ENCODE measurements at regions not wholly inside any gene's neighbourhood (a gene's known extent, or its start where the extent isn't known, plus 50 kb on each side); places are given as distances from the start of the nearest gene placed in this dataset.

GRCh38 chr14:100381395-100382105, 58.4 kb downstream of the SLC25A47 start:
- no peaks in the 10 kb centered on the region for H3K27me3 ChIP-seq (ENCODE audit: control insufficient read depth, insufficient read depth, low read length)
- no peak overlapping the region for H3K9ac ChIP-seq (ENCODE audit: low read depth, low read length)
- peaks cover 21% of the 10 kb centered on the region for H3K4me1 ChIP-seq (ENCODE audit: control insufficient read depth, insufficient read depth, low read length)
- no peak overlapping the region for H3K4me3 ChIP-seq (ENCODE audit: low read depth, low read length)
- H3K36me3 ChIP-seq (ENCODE audit: control insufficient read depth, insufficient read depth, low read length) = 0 out of 2 replicates have a peak, but pooled peaks cover 9% of the 10 kb centered on the region
- no peak overlapping the region for H3K27ac ChIP-seq (ENCODE audit: low read depth, low read length)
- no peaks in the 10 kb centered on the region for H3K9me3 ChIP-seq (ENCODE audit: control insufficient read depth, insufficient read depth, low read length)

GRCh38 chr14:100382106-100382455, 58.9 kb downstream of the SLC25A47 start:
- H3K27me3 ChIP-seq (ENCODE audit: control insufficient read depth, insufficient read depth, low read length) = no peaks in the 10 kb centered on the region
- H3K9me3 ChIP-seq (ENCODE audit: control insufficient read depth, insufficient read depth, low read length) = no peaks in the 10 kb centered on the region
- H3K9ac ChIP-seq (ENCODE audit: low read depth, low read length) = no peak overlapping the region
- H3K36me3 ChIP-seq (ENCODE audit: control insufficient read depth, insufficient read depth, low read length) = 0 out of 2 replicates have a peak, but pooled peaks cover 9% of the 10 kb centered on the region
- H3K4me3 ChIP-seq (ENCODE audit: low read depth, low read length) = no peak overlapping the region
- no peak overlapping the region for H3K27ac ChIP-seq (ENCODE audit: low read depth, low read length)
- peaks cover 21% of the 10 kb centered on the region for H3K4me1 ChIP-seq (ENCODE audit: control insufficient read depth, insufficient read depth, low read length)

DNA sequence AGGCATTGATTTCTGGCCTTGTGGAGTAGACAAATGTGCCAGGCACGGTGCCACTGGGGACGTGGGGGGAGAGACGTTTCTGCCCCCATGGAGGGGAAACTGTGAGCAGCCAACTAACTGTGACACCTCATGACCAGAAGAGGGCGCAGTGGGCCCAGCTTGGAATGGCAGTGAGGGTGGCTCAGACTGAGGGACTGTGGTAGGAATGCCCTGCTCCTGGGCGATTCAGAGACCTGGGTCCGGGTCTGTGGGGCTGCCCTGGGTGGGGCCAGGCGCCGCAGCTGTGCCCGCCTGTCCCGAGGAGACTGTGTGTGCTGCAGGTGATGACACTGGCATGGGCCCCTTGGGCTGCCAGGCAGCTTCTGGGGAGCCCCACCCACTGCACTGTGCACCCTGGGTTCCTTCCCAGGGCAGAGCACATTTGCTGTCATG, 60.6 kb downstream of the SLC25A47 start:
- no peak overlapping the region for H3K9ac ChIP-seq (ENCODE audit: low read depth, low read length)
- no peak overlapping the region for H3K4me3 ChIP-seq (ENCODE audit: low read depth, low read length)
- H3K36me3 ChIP-seq (ENCODE audit: control insufficient read depth, insufficient read depth, low read length) = 0 out of 2 replicates have a peak, but pooled peaks cover 9% of the 10 kb centered on the region
- H3K4me1 ChIP-seq (ENCODE audit: control insufficient read depth, insufficient read depth, low read length) = peaks cover 18% of the 10 kb centered on the region
- no peaks in the 10 kb centered on the region for H3K27me3 ChIP-seq (ENCODE audit: control insufficient read depth, insufficient read depth, low read length)
- H3K9me3 ChIP-seq (ENCODE audit: control insufficient read depth, insufficient read depth, low read length) = no peaks in the 10 kb centered on the region
- no peak overlapping the region for H3K27ac ChIP-seq (ENCODE audit: low read depth, low read length)

DNA sequence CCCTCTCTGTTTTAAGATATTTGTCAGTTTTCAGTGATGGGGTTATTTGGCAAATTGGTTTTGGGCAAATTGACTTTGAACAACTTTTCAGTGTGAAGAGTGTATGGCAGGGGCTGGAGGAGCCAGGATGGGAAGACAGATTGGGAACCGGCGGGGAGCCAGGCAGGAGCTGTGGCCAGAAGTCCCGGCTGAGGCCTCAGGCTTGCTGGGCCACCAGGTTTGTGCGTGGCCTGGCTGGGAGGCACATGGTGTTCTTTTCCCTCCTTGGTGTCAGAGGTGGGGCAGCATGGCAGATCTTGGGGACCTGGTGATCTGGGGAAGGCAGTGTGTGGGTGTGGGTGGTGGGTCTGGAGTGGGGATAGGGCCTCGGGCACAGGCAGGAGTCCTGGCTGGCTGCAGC, 61.1 kb downstream of the SLC25A47 start:
- no peak overlapping the region for H3K27ac ChIP-seq (ENCODE audit: low read depth, low read length)
- no peak overlapping the region for H3K9ac ChIP-seq (ENCODE audit: low read depth, low read length)
- 0 out of 2 replicates have a peak, but pooled peaks cover 9% of the 10 kb centered on the region for H3K36me3 ChIP-seq (ENCODE audit: control insufficient read depth, insufficient read depth, low read length)
- H3K9me3 ChIP-seq (ENCODE audit: control insufficient read depth, insufficient read depth, low read length) = no peaks in the 10 kb centered on the region
- peaks cover 18% of the 10 kb centered on the region for H3K4me1 ChIP-seq (ENCODE audit: control insufficient read depth, insufficient read depth, low read length)
- no peaks in the 10 kb centered on the region for H3K27me3 ChIP-seq (ENCODE audit: control insufficient read depth, insufficient read depth, low read length)
- no peak overlapping the region for H3K4me3 ChIP-seq (ENCODE audit: low read depth, low read length)

- peaks cover 24% of the 10 kb centered on the region for H3K4me1 ChIP-seq (ENCODE audit: control insufficient read depth, insufficient read depth, low read length)
- H3K4me3 ChIP-seq (ENCODE audit: low read depth, low read length) = no peak overlapping the region
- no peak overlapping the region for H3K9ac ChIP-seq (ENCODE audit: low read depth, low read length)
- H3K9me3 ChIP-seq (ENCODE audit: control insufficient read depth, insufficient read depth, low read length) = no peaks in the 10 kb centered on the region
- H3K36me3 ChIP-seq (ENCODE audit: control insufficient read depth, insufficient read depth, low read length) = 0 out of 2 replicates have a peak, but pooled peaks cover 9% of the 10 kb centered on the region
- H3K27ac ChIP-seq (ENCODE audit: low read depth, low read length) = no peak overlapping the region
- H3K27me3 ChIP-seq (ENCODE audit: control insufficient read depth, insufficient read depth, low read length) = no peaks in the 10 kb centered on the region
These were observed 62.0 kb downstream of the SLC25A47 start for GRCh38 chr14:100384819-100385813.

DNA sequence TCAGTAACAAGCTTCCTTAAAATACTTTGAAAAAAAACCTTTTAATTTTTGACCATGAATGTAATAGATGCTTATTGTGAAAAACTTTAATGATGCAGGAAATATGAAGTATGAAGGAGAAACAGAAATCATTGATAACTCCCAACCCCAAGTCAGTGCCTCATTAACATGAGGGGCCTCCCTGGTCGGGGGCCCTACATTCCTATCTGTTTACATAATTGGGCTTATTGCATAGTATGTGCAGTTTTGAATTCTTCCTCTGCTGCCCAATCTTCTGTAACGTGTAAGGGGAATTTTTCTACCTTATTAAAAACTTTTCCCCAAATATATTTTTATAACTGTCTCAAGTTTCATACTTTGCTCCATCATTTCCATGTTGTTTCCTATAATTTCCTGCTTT, 63.0 kb downstream of the SLC25A47 start:
- no peaks in the 10 kb centered on the region for H3K27me3 ChIP-seq (ENCODE audit: control insufficient read depth, insufficient read depth, low read length)

GRCh38 chr14:100386846-100387245, 63.7 kb downstream of the SLC25A47 start:
- Histone ChIP-seq H3K9me3 (ENCODE audit: control insufficient read depth, insufficient read depth, low read length) (no peaks in the 10 kb centered on the region), H3K4me3 (ENCODE audit: low read depth, low read length) (no peak overlapping the region), H3K4me1 (ENCODE audit: control insufficient read depth, insufficient read depth, low read length) (peaks cover 17% of the 10 kb centered on the region), H3K9ac (ENCODE audit: low read depth, low read length) (no peak overlapping the region), H3K36me3 (ENCODE audit: control insufficient read depth, insufficient read depth, low read length) (0 out of 2 replicates have a peak, but pooled peaks cover 9% of the 10 kb centered on the region), H3K27me3 (ENCODE audit: control insufficient read depth, insufficient read depth, low read length) (no peaks in the 10 kb centered on the region), H3K27ac (ENCODE audit: low read depth, low read length) (no peak overlapping the region)

More for the DNA sequence above, 63.0 kb downstream of the SLC25A47 start:
- Histone ChIP-seq H3K27ac (ENCODE audit: low read depth, low read length) (no peak overlapping the region), H3K36me3 (ENCODE audit: control insufficient read depth, insufficient read depth, low read length) (0 out of 2 replicates have a peak, but pooled peaks cover 9% of the 10 kb centered on the region), H3K9ac (ENCODE audit: low read depth, low read length) (no peak overlapping the region), H3K4me3 (ENCODE audit: low read depth, low read length) (no peak overlapping the region), H3K4me1 (ENCODE audit: control insufficient read depth, insufficient read depth, low read length) (peaks cover 21% of the 10 kb centered on the region), H3K9me3 (ENCODE audit: control insufficient read depth, insufficient read depth, low read length) (no peaks in the 10 kb centered on the region)

DNA sequence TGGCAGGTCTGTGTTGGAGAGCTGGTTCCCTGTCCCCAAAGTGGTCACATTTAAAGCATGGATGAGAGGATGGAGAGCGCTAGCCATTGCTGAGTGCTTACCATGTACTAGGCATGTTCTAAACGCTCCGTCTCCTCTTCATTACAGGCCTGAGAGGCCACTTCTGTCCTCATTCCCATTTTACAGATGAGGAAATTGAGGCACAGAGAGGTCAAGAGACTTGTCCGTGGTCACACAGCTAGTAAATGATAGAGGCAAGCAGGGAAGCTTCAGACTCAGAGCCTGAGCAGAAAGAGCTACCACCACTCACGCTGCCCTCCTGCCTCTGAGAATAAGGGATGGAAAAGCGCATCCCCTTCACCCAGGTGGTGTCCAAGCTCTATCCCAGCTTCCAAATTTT, 64.3 kb downstream of the SLC25A47 start:
- H3K9me3 ChIP-seq (ENCODE audit: control insufficient read depth, insufficient read depth, low read length) = no peaks in the 10 kb centered on the region
- H3K27ac ChIP-seq (ENCODE audit: low read depth, low read length) = no peak overlapping the region
- no peak overlapping the region for H3K4me3 ChIP-seq (ENCODE audit: low read depth, low read length)
- H3K4me1 ChIP-seq (ENCODE audit: control insufficient read depth, insufficient read depth, low read length) = peaks cover 21% of the 10 kb centered on the region
- H3K36me3 ChIP-seq (ENCODE audit: control insufficient read depth, insufficient read depth, low read length) = 0 out of 2 replicates have a peak, but pooled peaks cover 5% of the 10 kb centered on the region
- H3K27me3 ChIP-seq (ENCODE audit: control insufficient read depth, insufficient read depth, low read length) = no peaks in the 10 kb centered on the region
- H3K9ac ChIP-seq (ENCODE audit: low read depth, low read length) = no peak overlapping the region

GRCh38 chr14:100388103-100389054, 65.2 kb downstream of the SLC25A47 start:
- Histone ChIP-seq H3K27ac (ENCODE audit: low read depth, low read length) (no peak overlapping the region), H3K9ac (ENCODE audit: low read depth, low read length) (no peak overlapping the region), H3K9me3 (ENCODE audit: control insufficient read depth, insufficient read depth, low read length) (no peaks in the 10 kb centered on the region), H3K27me3 (ENCODE audit: control insufficient read depth, insufficient read depth, low read length) (no peaks in the 10 kb centered on the region), H3K36me3 (ENCODE audit: control insufficient read depth, insufficient read depth, low read length) (no peaks in the 10 kb centered on the region), H3K4me3 (ENCODE audit: low read depth, low read length) (no peak overlapping the region), H3K4me1 (ENCODE audit: control insufficient read depth, insufficient read depth, low read length) (peaks cover 25% of the 10 kb centered on the region)

DNA sequence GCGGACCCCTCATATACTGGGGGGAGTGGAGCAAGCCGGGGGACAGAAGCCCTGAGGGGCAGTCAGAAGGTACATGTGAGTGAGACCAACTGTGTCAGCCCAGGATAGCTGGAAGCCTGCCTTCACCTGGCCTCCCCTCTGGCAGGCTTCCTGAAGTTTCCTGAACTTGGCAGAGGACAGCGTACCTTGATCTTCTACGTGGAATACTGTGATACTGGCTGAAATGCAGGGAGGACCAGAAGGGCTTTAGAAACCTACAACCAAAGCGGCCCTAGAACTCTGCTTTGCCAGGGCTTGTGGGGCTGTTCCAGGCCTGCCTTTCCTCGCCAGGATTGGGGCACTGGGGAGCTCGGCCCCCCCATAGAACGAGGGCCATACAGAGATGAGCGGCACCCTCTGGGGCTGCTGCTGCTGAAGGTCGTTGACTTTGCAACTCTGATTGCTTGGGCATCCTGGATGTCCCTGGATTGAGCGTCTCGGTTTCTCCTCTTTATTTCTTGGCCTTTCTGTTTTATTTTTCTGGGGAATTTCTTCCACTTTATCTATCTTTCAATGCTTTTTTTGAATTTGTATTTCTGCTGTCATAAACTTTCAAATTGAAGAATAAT, 66.5 kb downstream of the SLC25A47 start:
- Histone ChIP-seq H3K9me3 (ENCODE audit: control insufficient read depth, insufficient read depth, low read length) (no peaks in the 10 kb centered on the region), H3K27ac (ENCODE audit: low read depth, low read length) (no peak overlapping the region), H3K9ac (ENCODE audit: low read depth, low read length) (no peak overlapping the region), H3K27me3 (ENCODE audit: control insufficient read depth, insufficient read depth, low read length) (no peaks in the 10 kb centered on the region), H3K4me1 (ENCODE audit: control insufficient read depth, insufficient read depth, low read length) (peaks cover 26% of the 10 kb centered on the region), H3K4me3 (ENCODE audit: low read depth, low read length) (no peak overlapping the region), H3K36me3 (ENCODE audit: control insufficient read depth, insufficient read depth, low read length) (no peaks in the 10 kb centered on the region)
